Urinary bladder (tissue), 3 donors: ENCODE measurements at regions not wholly inside any gene's neighbourhood (a gene's known extent, or its start where the extent isn't known, plus 50 kb on each side); places are given as distances from the start of the nearest gene placed in this dataset.

Experiments
- DNase-seq: peaks from one replicate; pipeline ENCODE4 v3.0.0-alpha.2; 2015; ENCODE audit errors: extremely low spot score
- H3K27ac ChIP-seq: one replicate; pipeline ENCODE4 v1.5.1; 2013; ENCODE audit warnings: low read depth, mild to moderate bottlenecking, moderate library complexity
- H3K36me3 ChIP-seq: one replicate; pipeline ENCODE4 v1.6.1; 2013; ENCODE audit warnings: mild to moderate bottlenecking, moderate library complexity; ENCODE audit not compliant: insufficient read depth
- H3K4me1 ChIP-seq: one replicate; pipeline ENCODE4 v1.6.1; 2013; ENCODE audit warnings: mild to moderate bottlenecking, moderate library complexity; ENCODE audit not compliant: insufficient read depth
- H3K4me3 ChIP-seq: one replicate; pipeline ENCODE4 v1.5.1; 2013; ENCODE audit warnings: low read depth, low read length
- WGBS: extraction: QIAGEN DNeasy Blood & Tissue Kit; methylation state at CpG from one replicate; pipeline ENCODE4 v1.1.7; 2013; 5-methylcytosine and 5-hydroxymethylcytosine counted together
- donor health status: healthy with polysubstance abuse.
- donor health status: healthy.

DNA sequence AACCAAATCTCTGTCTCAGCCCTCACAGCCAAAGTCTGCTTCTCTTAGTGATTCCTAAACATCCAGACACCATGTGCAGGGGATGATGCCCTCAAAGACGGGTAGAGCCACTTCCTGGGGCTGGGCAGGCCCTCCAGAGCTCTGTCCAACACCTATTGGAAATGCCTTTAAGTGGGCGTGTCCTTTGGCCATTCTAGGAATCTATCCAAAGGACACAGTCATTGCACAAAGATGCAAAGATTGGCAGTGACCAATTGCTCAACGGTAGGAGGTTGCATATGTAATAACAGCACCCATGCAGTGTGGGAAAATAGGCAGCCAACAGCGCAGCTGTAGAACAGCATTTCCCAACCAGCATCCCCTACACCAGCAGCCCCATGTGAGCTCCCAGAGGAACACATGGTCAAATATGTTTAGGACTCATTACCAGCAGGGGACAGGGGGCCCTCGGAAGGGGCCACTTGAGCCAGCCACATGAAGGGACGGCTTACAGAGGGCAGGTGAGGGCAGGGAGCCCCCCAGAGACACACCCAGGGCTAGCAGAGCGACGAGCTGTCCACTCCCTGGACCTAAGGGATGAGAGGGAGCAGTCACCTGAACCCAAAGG lies 142.8 kb upstream of the IQSEC1 start:
- WGBS, result 61% methylated on average over 8 of the region's 8 CpGs
- H3K4me1 ChIP-seq, result no peaks in the 10 kb centered on the region
- H3K4me3 ChIP-seq, result no peak overlapping the region
- H3K27ac ChIP-seq, result no peak overlapping the region
- DNase-seq, result no peak
- H3K36me3 ChIP-seq, result no peaks in the 10 kb centered on the region

- no peak overlapping the region for H3K27ac ChIP-seq
- no peaks in the 10 kb centered on the region for H3K4me1 ChIP-seq
- WGBS, result 86% methylated on average over 15 of the region's 15 CpGs
- H3K36me3 ChIP-seq, result no peaks in the 10 kb centered on the region
- no peak for DNase-seq
- no peak overlapping the region for H3K4me3 ChIP-seq
Observed at GRCh38 chr3:13214847-13215472, 141.7 kb upstream of the IQSEC1 start.

DNA sequence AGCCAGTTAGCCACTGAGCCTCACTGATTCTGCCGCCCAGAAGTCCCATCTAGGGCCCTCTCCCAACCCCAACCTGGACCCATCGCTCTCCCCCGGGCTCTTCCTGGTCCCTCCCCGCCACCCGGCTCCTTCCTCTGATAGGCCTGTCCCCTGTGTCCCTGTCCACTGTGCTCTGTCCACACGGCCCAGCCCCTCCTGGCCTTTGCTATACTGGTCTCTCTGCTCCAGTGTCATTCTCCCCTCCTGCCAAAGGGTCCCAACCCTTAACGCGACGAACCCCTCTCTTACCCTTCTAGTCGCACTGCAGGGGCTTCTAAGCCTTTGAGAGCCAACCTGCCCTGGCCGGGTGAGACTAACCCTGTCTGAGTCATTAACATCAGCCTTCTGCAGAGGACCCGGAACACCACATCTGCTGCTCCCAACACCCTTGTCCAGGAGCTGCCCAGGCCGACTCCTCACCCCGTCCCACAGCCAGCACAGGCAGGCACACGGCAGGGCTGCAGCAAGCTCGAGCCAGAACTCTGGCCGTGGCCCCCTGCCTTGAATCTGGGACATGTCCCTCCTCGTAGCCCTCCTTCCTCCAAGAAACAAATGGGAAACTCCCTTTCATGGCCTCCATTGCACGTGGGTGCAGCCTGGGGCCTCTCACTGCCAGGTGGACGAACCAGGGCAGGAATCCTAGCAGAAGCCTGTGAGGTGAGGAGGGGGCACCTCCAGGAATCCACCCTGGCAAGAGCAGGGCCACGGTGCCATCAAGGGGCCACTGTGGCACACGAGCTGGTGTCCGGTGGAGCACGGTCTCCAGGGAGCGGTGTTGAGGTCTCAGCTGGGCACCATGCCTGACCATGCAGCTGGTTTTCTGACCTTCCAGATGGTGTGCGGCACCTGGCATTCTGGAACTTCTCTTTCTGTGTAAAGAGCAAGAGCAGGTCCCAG lies 140.9 kb upstream of the IQSEC1 start:
- H3K4me1 ChIP-seq, result no peaks in the 10 kb centered on the region
- H3K4me3 ChIP-seq, result no peak overlapping the region
- 77% methylated on average over 26 of the region's 26 CpGs for WGBS
- no peaks in the 10 kb centered on the region for H3K36me3 ChIP-seq
- H3K27ac ChIP-seq, result no peak overlapping the region
- DNase-seq, result no peak

DNA sequence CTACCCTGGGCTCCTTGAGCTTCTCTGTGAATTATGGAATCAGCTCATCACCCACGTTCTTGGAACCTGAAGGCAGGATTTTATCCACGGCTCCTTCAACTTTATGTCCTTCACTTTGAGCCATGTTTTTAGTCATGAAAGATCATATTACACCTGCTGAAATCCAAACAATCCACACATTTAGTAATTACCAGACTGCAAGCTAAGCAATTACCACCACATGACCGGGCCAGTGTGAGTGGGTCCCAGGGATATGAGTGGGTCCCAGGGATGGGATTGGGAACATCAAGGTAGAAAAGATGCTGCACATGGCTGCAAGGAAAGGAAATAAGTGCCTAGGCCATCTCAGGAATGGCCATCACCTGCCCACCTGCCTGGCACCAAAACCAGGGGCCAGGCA lies 140.3 kb upstream of the IQSEC1 start:
- Histone ChIP-seq H3K36me3 (no peaks in the 10 kb centered on the region), H3K4me1 (no peaks in the 10 kb centered on the region), H3K27ac (no peak overlapping the region), H3K4me3 (no peak overlapping the region)
- no peak for DNase-seq
- 75% methylated on average over 3 of the region's 3 CpGs for WGBS

DNA sequence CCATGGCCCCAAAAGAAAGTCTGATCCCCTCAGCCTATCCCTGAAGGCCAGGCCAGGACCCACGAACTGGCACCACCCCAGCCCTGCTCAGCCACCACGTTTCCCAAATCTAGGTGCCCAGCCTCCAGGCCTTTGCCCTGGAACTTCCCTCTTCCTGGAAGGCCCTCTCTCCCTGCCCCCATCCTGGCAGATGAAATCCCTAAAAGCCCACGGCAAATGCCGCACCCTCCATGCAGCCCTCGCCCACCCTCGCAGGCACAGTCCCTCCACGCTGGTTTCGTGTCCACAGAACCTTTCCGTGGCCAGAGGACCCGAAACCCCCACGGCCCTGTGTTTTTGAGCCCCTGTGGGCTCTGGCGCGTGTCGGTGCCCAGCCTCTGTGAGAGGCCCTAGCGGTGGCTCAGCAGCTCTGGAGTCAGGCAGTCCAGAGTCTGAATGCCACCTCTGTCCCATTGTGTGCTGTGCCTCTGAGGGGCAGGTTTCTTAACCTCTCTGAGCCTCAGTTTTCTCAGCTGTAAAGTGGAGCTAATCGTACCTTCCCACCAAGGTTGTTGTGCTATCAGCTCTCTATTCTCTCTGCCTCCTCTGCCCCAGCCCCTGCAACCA lies 138.5 kb upstream of the IQSEC1 start:
- no peaks in the 10 kb centered on the region for H3K36me3 ChIP-seq
- WGBS, result 80% methylated on average over 16 of the region's 16 CpGs
- H3K4me1 ChIP-seq, result no peaks in the 10 kb centered on the region
- no peak overlapping the region for H3K4me3 ChIP-seq
- no peak overlapping the region for H3K27ac ChIP-seq
- DNase-seq, result no peak

DNA sequence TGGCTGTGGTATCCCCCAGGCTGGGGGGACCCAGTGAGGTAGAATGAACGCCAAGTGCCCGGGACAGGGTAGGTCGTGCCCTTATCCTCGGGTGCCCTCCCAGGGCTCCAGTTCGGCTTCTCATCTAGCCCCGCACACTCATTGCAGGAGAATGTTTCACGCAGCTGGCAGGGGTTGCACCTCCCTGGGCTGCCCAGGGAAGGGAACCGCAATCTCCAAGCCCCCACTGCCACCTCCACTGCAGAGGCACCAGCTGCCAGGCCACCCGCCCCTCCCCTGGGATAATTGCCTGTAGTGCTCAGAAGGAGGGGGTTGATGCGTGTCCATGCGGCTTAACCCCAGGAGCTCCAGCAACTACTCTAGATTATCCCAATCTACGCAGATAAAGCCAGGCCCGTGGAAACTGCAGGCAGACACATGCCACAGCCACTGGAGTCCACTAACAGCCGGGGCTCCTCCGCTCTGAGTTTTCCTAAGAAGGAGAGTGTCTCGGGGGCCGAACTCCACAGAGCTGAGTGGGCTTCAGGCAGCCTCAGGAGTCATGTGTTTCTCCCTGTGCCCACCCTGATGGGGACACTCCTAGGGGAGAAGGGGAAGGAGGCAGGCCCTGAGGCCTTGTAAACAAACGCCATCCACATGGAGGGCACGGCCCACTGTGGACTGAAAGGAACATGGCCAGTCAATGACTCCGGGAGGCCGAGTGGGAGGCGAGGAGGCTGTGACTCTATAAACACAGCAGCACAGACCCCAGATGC lies 137.2 kb upstream of the IQSEC1 start:
- H3K4me1 ChIP-seq, result no peaks in the 10 kb centered on the region
- no peaks in the 10 kb centered on the region for H3K36me3 ChIP-seq
- H3K4me3 ChIP-seq, result no peak overlapping the region
- 65% methylated on average over 22 of the region's 22 CpGs for WGBS
- no peak for DNase-seq
- H3K27ac ChIP-seq, result no peak overlapping the region

DNA sequence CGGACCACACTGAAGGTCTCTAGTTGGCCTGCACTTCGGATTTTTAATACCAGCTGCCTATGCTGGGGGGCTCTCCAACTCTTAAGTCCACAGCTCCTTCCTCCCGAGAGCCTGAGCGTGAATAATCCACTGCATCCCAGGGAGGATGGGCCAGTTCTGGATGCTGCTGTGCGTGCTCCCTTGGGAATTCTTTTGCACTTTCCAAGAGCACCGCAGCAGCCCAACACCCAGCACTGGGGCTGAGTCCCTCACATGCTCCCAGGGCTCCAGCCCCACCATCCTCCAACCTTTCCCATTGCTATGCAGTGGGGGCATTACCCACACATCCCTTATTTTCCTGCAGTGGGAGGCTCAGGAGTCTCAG lies 136.4 kb upstream of the IQSEC1 start:
- Histone ChIP-seq H3K4me1 (no peaks in the 10 kb centered on the region), H3K4me3 (no peak overlapping the region), H3K27ac (no peak overlapping the region), H3K36me3 (no peaks in the 10 kb centered on the region)
- WGBS, result 52% methylated on average over 6 of the region's 6 CpGs
- DNase-seq, result no peak

GRCh38 chr3:13208706-13209633 lies 135.7 kb upstream of the IQSEC1 start:
- DNase-seq, result no peak
- Histone ChIP-seq H3K27ac (no peak overlapping the region), H3K4me1 (no peaks in the 10 kb centered on the region), H3K4me3 (no peak overlapping the region), H3K36me3 (no peaks in the 10 kb centered on the region)
- WGBS, result 75% methylated on average over 17 of the region's 17 CpGs

- Histone ChIP-seq H3K4me3 (no peak overlapping the region), H3K27ac (no peak overlapping the region), H3K4me1 (no peaks in the 10 kb centered on the region), H3K36me3 (no peaks in the 10 kb centered on the region)
- DNase-seq, result no peak
- WGBS, result 80% methylated on average over 11 of the region's 11 CpGs
Observed at GRCh38 chr3:13207975-13208705, 134.9 kb upstream of the IQSEC1 start.

DNA sequence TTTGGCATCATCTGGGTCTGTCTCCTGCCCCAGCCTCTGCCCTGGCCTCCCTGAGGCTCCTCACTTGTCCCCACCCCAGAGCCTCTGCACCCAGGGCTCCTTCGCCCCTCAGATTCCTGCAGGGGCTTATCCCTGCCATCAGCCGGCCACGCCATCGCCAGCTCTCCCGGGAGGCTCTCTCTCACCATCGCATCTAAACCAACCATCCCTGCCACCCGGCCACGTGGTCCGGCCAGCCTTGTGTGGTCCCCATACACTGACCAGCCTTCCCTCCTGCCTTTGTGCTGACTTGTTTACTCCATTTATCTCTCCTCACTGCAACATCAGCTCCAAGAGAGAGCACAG lies 134.3 kb upstream of the IQSEC1 start:
- H3K4me3 ChIP-seq, result no peak overlapping the region
- H3K27ac ChIP-seq, result no peak overlapping the region
- H3K4me1 ChIP-seq, result no peaks in the 10 kb centered on the region
- H3K36me3 ChIP-seq, result no peaks in the 10 kb centered on the region
- no peak for DNase-seq
- WGBS, result 90% methylated on average over 9 of the region's 9 CpGs

- H3K4me1 ChIP-seq, result no peaks in the 10 kb centered on the region
- 81% methylated on average over 20 of the region's 20 CpGs for WGBS
- H3K4me3 ChIP-seq, result no peak overlapping the region
- no peak overlapping the region for H3K27ac ChIP-seq
- H3K36me3 ChIP-seq, result no peaks in the 10 kb centered on the region
- no peak for DNase-seq
Observed at GRCh38 chr3:13206799-13207577, 133.8 kb upstream of the IQSEC1 start.
